ENCODE measurements at regions not wholly inside any gene's neighbourhood (a gene's known extent, or its start where the extent isn't known, plus 50 kb on each side); places are given as distances from the start of the nearest gene placed in this dataset.

DNA sequence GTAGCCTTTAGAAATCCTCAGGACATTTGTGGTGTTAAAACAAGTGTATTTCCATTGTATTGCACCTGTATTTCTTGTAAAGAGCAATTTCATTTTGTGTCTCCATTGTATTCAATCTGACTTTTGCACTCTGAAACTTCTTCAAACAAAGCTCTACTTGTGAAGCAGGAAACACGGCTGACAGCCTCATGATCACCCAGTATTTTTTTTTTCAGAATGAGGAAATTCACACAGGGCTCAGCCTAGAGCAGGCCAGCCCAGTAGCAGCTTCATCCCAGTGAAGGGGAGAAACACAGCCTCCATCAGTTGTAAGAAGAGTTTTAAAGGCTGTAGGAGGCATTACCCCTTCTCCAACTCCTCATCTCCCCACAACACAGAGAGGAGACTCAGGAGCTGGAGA lies 175.9 kb upstream of the KLHL29 start:
- Histone ChIP-seq H3K36me3 (ENCODE audit: insufficient read depth in 1 of 2, low read depth in 1 of 2) (no peaks in the 10 kb centered on the region), H3K27ac (no peak overlapping the region), H3K27me3 (ENCODE audit: insufficient read depth in 3 of 3, low read length in 2 of 3) (no peaks in the 10 kb centered on the region), H3K4me1 (no peaks in the 10 kb centered on the region), H3K9me3 (no peaks in the 10 kb centered on the region), H3K4me3 (no peak overlapping the region)
- 0 to 3% (median 0%) methylated on average over 1 of the region's 1 CpG for WGBS, 3 donors
- ATAC-seq, result no peak
- intact Hi-C loops (cut with DNase I), result no loop called here
- DNase-seq, result no peak
- TF ChIP-seq, protein P1, sequence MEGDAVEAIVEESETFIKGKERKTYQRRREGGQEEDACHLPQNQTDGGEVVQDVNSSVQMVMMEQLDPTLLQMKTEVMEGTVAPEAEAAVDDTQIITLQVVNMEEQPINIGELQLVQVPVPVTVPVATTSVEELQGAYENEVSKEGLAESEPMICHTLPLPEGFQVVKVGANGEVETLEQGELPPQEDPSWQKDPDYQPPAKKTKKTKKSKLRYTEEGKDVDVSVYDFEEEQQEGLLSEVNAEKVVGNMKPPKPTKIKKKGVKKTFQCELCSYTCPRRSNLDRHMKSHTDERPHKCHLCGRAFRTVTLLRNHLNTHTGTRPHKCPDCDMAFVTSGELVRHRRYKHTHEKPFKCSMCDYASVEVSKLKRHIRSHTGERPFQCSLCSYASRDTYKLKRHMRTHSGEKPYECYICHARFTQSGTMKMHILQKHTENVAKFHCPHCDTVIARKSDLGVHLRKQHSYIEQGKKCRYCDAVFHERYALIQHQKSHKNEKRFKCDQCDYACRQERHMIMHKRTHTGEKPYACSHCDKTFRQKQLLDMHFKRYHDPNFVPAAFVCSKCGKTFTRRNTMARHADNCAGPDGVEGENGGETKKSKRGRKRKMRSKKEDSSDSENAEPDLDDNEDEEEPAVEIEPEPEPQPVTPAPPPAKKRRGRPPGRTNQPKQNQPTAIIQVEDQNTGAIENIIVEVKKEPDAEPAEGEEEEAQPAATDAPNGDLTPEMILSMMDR (IDR thresholded peaks at IDR 0.05), result no peak

DNA sequence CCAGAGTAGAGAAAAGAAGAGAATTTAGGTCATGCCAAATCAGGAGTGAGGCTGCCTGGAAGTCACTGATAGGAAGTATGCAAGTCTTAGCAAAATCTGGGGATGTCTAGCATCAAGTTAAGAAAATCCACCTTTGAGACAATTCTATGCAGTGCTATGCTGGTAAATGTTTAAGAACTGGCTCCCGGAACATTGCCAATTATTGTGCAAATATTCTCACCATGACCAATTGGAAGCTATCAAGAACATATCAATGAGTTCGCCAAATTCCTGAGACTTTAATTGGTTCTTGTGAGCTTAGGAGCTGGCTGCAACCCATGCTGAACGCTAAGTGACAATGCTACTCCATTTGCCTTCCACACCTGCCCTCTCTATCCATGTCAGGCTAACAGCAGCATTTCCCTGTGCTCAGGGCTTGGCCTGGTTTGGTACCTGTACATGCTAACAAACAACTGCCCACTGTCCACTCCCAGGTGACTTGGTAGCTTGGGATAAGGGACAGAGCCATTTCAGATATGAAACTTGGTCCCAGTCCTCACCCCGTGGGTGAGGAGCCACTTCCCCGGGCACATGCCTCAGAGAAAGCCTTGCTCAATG lies 172.9 kb upstream of the KLHL29 start:
- DNase-seq (no peak), ATAC-seq (no peak)
- intact Hi-C loops (cut with DNase I), result no loop called here
- Histone ChIP-seq H3K27me3 (ENCODE audit: insufficient read depth in 3 of 3, low read length in 2 of 3) (no peaks in the 10 kb centered on the region), H3K27ac (no peak overlapping the region), H3K4me1 (no peaks in the 10 kb centered on the region), H3K4me3 (no peak overlapping the region), H3K9me3 (no peaks in the 10 kb centered on the region), H3K36me3 (ENCODE audit: insufficient read depth in 1 of 2, low read depth in 1 of 2) (no peaks in the 10 kb centered on the region)
- TF ChIP-seq, protein P1 (IDR thresholded peaks at IDR 0.05), result no peak
- whole genome bisulfite sequencing, 3 donors, result 61 to 64% (median 64%) methylated on average over 5 of the region's 5 CpGs

DNA sequence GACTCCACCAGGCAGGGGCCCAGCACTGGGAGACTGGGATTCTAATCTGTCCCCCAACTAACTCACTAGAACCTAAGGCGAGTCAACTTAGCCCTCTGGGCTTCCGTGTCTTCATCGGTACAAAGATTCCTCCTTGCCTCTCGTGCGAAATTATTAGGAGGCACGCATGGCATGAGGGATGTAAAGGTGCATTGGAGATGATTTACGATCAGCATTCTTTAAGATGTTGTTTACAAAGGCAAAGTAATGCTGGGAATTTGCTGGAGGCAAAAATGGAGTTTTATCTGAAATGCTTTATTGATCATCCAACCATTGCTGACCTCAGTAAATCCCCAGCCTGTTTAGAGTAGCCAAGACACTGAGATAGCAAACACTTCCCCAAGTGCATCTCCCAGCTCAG lies 171.8 kb upstream of the KLHL29 start:
- Histone ChIP-seq H3K36me3 (ENCODE audit: insufficient read depth in 1 of 2, low read depth in 1 of 2) (no peaks in the 10 kb centered on the region), H3K27ac (no peak overlapping the region), H3K4me1 (no peaks in the 10 kb centered on the region), H3K9me3 (no peaks in the 10 kb centered on the region), H3K27me3 (ENCODE audit: insufficient read depth in 3 of 3, low read length in 2 of 3) (no peaks in the 10 kb centered on the region), H3K4me3 (no peak overlapping the region)
- intact Hi-C loops (cut with DNase I), result no loop called here
- WGBS, 3 donors, result 90 to 92% (median 91%) methylated on average over 7 of the region's 7 CpGs
- ATAC-seq (no peak), DNase-seq (no peak)
- TF ChIP-seq, protein P1 (IDR thresholded peaks at IDR 0.05), result no peak

DNA sequence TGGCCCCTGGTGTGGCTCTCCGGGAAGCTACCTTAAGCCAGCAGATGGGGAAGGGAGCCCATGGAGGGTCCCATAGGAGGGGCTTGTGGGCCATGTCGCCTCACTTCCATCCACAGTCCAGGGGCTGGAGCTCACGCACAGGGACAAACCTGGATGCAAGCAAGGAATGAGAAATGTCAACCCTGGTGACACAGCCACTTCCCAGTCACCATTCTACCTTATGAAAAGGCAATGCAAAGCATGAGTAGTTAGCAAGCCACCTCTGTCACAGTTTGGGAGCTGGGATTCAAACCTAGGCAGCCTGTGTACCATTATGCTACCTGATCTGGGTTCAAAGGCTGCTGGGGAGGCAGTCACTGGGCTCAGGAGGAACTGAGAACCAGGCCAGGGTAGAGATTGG lies 170.0 kb upstream of the KLHL29 start:
- Histone ChIP-seq H3K36me3 (ENCODE audit: insufficient read depth in 1 of 2, low read depth in 1 of 2) (no peaks in the 10 kb centered on the region), H3K4me1 (no peaks in the 10 kb centered on the region), H3K27me3 (ENCODE audit: insufficient read depth in 3 of 3, low read length in 2 of 3) (no peaks in the 10 kb centered on the region), H3K4me3 (no peak overlapping the region), H3K9me3 (no peaks in the 10 kb centered on the region), H3K27ac (no peak overlapping the region)
- intact Hi-C loops (cut with DNase I), result no loop called here
- TF ChIP-seq, protein P1 (IDR thresholded peaks at IDR 0.05), result no peak
- WGBS, 3 donors, result 89 to 100% (median 94%) methylated on average over 3 of the region's 3 CpGs
- no peak for DNase-seq
- no peak for ATAC-seq

DNA sequence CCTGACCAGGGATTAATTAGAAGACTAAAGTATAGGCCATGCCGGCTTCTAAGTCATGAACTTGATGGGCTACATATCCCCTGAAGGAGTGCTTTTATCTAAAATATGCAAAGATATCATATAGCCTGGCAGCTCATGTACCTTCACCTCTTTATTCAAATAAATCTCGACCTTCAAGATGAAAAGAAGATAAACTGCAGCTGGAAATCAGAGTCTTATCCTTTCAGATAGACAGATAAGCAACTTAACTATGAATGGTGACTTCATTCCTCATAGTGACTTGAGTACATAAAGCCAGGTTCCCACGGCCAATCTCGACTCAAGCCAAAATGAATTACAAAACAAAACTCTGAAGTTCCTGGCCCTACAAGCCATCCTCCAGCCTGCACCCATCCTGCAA lies 165.3 kb upstream of the KLHL29 start:
- intact Hi-C loops (cut with DNase I), result no loop called here
- Histone ChIP-seq H3K27me3 (ENCODE audit: insufficient read depth in 3 of 3, low read length in 2 of 3) (no peaks in the 10 kb centered on the region), H3K4me3 (no peak overlapping the region), H3K9me3 (no peaks in the 10 kb centered on the region), H3K4me1 (no peaks in the 10 kb centered on the region), H3K36me3 (ENCODE audit: insufficient read depth in 1 of 2, low read depth in 1 of 2) (no peaks in the 10 kb centered on the region), H3K27ac (no peak overlapping the region)
- 62 to 65% (median 63%) methylated on average over 4 of the region's 4 CpGs for WGBS, 3 donors
- ATAC-seq (no peak), DNase-seq (no peak)
- TF ChIP-seq, protein P1 (IDR thresholded peaks at IDR 0.05), result no peak

Data from psoas muscle (tissue), 7 donors.